GDM1 (cell line): ENCODE measurements at regions not wholly inside any gene's neighbourhood (a gene's known extent, or its start where the extent isn't known, plus 50 kb on each side); places are given as distances from the start of the nearest gene placed in this dataset.
"Not testable (repeated sequence)": the region's sequence is repeated elsewhere in the genome, so short reads cannot be mapped to it uniquely, and the experiment has no call there.

Experiments
- DNase-seq: peaks from one replicate; lab custom pipeline; 2025; lab: John Stamatoyannopoulos, UW

DNA sequence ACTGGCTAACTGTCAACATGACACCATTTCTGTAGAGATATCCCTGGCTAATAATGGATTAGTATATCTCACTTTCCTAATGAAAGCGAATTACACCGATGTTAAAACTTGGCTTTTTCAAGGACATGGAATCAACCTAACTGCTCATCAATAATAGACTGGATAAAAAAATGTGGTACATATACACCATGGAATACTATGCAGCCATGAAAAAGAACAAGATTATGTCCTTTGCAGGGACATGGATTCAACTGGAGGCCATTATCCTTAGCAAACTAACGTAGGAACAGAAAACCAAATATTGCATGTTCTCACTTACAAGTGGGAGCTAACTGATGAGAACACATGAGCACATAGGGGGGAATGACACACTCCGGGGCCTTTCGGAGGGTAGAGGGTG lies 62.6 kb downstream of the ZIC1 start:
- DNase-seq, result no peak

DNA sequence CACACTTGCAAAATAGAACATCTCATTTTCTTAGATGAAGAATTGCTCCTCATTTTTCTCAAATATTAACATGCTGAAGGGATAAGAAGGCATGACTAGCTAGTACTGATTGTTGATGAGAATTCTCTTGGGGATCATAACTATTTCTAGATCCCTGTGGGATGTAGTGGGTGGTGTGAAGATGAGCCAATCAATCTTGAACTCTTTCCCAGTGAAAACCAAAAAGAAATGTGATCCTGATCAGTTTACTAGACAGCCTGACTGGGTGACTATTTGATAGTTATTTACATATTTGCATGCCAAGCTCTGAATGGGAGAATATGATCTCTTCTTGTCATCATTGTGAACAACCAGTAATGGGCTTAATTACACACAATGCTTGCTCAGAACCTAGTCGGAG lies 63.7 kb downstream of the ZIC1 start:
- no peak for DNase-seq

DNA sequence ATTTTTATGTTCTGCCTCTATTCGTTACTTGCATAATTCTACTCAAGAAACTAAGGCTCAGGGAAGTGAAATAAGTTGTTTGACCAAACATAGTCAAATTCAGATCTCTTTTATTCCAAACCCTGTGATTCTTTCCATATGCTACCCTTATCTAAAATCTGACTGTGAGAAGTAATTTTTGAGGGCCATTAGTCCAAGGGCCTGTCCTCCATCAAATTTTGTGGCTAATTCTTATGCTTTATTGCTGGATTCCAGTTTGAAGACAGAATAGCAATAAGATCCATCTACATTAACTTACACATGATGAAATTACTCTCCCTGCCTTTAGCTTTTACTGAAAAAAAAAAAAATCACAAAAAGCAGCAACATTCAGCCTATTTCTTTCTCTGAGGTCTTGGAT lies 74.0 kb downstream of the ZIC1 start:
- DNase-seq, result no peak

DNA sequence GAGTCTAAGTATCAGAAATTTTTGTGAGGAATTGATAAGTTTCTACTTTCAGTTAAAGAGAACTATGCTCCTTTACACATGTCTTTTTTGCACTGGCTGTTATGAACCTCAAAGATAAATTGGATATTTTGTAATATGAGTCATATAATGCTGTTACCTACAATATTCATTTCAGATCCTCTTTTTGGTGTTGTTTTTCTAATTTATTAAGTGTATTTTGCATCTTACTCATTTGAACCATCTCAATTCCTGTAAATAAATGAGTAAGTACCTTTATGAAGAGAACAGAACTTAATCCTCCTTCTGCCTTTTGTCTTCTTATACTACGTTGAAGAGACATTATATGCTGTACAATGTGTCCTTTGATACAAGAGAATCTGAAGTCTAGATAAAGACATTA lies 74.4 kb downstream of the ZIC1 start:
- DNase-seq, result no peak

DNA sequence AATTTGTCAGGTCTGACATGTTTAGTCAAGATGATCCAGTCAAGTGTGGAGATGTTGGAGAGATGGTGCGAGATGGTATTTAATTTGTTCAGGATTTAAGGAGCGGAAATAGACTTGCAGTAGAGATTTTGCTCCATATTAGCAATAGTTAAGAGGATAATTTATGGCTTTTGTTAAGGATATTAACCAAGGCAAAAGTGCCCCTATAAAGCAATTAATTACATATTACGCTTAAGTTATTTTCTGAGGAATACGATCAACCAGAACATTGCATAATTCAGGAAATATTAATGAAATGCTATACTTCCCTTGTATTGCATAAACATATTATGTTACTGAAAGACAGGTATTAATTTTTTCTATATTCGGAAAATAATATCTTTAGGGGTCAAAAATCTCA lies 83.9 kb downstream of the ZIC1 start:
- no peak for DNase-seq

DNA sequence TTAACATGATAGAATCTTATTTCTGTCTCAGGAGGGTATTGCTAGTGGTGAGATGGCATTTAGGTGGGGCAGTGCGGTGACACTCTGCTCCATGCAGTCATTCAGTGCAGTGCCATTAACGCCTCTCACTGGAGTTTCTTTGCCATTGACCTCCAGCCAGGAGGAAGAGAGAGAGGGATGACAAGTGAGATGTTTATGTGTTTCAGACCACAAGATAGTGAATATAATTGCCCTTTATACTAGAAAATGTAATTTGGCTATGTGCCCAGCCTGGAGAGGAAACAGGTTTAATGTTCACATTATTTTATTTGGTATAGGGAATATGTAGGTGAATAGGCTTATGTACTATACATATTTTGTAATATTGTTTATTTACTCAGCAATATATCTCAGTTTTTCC lies 84.5 kb downstream of the ZIC1 start:
- no peak for DNase-seq

DNA sequence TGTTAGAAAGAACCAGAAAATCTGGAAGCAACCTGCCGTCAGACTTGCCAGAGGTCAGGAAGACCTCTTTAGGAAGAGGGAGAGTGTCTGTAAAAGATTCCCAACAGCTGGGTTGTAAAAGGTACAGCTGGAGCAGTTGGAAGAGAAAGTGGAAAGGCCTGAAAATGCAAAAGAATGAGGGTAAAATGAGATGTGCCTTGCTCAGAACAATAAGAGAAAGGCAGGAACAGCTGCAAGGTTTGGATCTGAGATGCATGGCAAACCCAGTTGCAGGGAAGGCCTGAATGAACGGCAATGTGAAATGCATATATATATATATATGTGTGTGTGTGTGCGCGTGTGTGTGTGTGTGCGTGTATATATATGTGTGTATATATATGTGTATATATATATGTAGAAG lies 88.1 kb downstream of the ZIC1 start:
- no peak for DNase-seq

DNA sequence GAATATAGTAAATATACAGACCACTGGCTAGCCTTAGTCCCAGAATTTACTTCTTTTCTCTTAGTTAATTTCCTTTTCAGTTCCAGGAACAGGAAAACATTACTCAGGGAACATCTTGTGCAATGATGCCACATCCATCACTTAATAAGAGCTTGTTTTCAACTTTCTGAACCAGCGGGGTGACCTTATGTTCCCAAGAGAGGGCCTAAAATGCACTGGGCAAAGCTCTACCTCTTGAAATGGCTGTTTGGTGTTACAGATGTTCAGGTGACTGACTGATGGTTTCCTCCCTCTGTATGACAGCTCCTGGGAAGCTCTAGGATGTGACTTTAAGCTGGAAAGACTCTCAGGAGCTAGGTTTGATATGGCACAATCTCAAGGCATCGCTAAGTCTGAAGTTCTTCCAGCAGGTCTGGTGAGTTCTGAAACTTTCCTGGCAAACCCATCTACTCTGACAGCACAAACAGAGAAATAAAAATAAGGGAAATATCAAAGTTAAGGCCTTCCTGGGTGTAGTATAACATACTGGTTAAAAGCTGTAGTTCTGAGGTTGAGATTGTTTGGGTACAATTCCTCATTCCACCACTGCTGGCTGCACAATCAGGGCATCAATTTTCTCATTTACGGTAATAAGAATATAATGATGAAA lies 98.6 kb downstream of the ZIC1 start:
- DNase-seq, result no peak

DNA sequence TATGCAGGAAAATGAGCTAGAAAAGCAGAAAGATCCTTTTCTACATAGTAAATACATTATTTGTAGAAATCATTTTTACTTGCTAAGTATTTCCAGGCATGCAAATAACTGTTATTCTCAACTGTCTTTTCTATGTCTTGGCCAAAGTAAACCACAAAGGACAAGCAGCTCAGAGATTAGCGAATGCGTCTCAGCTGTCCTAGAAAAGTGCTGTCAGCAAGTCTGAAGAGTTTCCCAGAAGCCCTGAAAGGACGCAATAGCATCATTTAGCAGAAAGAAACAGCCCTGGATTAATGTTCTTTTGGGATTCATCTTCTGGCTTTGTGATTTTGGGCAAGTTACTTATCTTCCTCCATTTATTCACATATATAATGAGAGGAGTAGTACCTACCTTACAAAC lies 100.3 kb downstream of the ZIC1 start:
- DNase-seq, result no peak

DNA sequence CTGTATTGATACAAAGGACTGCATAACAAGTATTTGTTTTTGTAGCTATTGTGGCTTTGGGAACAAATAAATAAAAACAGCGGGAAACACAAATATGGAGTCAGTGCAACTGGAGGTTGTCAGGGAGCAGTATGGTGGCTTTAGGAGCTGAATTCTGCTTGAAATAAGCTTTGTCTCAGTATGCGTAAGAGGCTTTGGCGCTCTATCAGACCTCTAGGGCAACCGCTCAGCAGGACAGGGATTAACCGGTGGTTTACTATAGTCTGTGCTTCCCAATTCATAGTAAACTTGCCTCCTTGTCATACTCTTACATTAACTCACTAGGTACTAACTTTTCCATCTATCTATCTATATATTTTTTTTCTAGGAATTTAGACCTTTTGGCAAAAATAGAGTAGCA lies 104.6 kb downstream of the ZIC1 start:
- DNase-seq, result no peak

DNA sequence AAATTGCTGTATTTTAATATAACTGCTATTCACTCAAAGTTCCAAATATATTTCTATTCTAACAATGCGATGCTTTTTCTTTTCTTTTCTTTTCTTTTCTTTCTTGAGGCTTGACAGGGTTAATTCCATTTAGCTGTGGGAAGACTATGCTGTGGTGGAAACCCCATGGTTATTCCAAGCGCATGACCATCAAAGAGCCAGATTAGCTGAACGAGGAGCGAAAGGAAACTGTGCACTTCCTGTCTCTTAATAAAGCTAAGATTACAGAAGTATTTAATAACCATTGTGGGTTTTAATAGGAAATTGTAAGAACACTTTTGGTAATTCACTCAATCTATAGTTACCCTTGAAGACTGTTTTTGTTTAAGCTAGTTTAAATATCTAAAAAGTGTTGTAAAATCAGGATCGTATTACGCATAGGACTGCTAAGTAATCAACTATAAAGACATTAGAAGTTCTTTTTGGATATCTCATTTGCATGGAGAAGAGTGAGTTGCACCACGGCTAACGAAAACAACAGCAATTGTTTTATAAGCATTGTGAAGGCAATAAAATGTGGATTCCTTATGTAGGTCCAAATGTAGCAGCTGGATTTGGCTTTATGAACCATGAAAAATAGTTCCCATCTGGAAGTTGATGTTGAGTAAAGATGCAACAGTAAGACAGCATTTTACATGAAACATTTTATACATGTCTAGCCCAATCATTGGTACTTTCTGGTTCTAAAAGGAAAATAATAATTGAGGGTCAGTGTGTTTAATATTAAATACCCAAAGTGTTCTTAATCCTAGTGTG lies 105.4 kb downstream of the ZIC1 start:
- DNase-seq, result no peak

DNA sequence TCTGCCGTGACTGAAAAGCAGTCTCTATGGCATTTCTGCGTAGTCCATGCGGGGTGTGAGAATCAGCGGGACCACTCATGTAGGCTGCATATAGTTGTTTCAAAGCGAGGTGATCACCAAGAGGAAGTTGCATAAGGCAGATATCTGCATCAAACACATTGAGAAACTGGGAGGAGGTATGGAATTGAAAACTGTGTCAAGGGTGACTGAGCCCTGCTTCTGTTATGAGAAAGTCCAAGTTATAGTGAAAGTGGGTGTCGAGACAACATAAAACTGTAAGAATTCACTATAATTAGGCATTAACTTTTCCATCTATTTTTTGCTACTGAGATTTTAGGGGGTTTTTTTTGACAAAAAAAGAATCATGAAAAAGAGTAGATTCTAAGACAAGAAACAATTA lies 109.3 kb downstream of the ZIC1 start:
- DNase-seq, result no peak

DNA sequence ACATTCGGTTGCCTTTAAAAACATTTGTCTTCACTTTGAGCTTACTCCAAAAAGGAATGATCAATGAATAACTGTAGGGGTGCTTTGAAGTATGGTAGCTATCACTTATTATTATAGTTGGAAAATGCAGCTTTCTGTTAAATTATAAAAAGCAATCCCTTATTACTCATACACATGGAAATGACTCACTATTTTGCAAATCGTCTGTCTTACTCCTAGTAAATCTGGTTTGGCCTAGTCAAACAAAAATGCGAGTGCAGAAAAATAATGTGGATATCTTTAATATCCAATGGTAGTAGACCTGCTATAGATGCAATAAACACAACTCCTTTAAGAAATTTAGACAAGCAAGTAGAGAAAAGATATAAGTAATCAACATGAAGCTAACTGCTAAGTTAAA lies 112.5 kb downstream of the ZIC1 start:
- no peak for DNase-seq

DNA sequence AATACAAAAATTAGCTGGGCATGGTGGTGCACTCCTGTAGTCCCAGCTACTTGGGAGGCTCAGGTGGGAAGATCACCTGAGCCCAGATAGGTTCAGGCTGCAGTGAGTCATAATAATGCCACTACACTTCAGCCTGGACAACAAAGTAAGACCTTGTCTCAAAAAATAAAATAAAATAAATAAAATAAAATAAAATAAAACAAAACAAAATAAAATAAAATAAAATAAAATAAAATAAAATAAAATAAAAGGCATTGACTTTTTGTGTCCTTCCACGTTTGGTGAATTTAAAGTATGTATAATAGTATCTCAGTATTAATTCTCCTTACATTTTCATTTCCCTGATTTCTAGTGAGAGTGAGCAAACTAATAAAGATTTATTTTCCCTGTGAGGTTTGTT lies 113.6 kb downstream of the ZIC1 start:
- not testable (repeated sequence) for DNase-seq

DNA sequence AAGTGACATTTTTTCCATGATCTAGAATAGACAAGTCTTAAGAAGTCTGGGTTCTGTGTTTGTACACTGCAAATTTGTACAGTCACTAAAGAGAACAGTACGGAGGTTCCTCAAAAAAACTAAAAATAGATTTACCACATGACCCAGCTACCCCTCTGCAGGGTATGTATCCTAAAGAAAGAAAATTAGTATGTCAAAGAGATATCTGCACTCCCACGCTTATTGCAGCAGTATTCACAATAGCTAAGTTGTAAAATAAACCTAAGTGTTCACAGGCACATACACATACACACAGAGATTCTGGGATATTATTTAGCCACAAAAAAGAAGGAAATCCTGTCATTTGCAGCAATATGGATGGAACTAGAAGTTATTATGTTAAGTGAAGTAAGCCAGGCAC lies 120.4 kb downstream of the ZIC1 start:
- no peak for DNase-seq

DNA sequence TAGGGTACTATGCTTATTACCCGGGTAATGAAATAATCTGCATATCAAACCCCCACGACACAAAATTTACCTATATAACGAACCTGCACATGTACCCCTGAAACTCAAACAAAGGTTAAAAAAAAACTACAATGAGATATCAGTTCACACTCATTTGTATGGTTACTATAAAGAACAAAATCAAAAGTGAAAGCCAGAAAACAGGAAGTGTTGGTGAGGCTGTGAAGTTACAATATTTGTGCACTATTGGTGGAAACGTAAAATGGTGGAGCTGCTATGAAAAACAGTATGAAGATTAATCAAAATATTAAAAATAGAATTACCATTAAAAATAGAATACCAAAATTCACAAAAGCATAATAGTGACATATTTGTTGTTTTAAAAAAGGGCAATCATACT lies 128.9 kb downstream of the ZIC1 start:
- DNase-seq, result no peak

DNA sequence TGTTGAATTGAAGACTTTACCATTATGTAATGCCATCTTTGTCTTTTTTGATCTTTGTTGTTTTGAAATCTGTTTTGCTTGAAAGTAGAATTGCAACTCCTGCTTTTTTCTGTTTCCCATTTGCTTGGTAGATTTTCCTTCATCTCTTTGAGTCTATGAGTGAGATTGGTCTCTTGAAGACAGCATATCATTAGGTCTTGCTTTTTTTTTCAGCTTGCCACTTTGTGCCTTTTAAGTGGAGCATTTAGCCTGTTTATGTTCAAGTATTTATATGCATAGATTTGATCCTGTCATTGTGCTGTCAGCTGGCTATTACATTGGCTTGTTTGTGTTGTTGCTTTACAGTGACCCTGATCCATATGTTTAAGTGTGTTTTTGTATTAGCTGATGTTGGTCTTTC lies 131.8 kb downstream of the ZIC1 start:
- no peak for DNase-seq

DNA sequence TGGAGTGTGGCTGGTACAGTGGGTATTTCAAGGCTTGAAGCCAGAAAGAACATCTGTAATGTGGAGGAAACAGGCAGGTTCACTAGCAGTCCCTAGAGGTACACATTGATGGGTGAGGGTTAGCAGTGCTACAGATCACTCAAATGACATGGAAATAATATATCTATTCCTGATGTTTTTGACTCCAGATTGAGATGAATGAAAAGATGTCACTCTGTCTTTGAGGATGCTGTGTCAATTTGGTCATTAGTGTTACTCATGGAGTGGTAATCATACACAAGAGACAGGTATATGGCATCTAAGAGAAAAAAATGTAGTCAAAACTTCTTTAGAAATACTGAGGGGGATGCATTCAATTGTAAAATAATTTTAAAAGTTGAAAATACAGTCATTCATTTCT lies 135.1 kb downstream of the ZIC1 start:
- DNase-seq, result no peak

DNA sequence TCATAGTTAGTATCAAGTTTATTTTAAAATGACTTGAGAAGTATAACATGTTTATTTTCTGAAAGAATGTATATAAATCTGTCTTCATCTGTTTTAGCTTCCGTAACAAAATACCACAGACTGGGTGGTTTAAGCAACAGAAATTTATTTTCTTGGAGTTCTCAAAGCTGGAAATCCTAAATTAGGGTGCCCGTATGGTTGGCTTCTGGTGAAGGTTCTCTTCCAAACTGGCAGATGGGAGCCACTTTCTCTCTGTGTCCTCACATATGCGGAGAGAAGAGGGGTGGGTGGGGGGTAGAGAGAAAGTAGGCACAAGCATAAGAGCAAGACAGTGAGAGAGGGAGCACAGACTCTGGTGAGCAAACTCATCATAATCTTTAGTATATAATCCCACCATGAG lies 142.3 kb downstream of the ZIC1 start:
- DNase-seq, result no peak

DNA sequence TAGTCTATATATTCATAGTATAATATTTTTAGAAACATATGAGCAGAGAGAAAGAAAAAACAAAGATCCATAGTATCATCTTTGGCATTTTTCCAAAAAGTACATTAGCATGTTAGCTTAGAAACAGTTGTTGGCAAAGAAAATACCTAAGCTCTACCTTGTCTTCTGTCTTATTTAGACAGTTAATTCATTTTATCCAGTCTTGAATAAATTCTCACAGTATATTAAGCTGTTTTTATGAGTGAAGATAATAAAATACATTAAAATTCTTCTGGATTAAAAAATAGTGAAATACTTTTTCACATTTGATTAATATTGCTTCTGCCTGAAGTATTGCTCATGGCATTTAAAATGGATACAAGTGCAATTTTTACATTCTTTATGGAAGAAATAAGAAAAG lies 145.2 kb downstream of the ZIC1 start:
- no peak for DNase-seq

DNA sequence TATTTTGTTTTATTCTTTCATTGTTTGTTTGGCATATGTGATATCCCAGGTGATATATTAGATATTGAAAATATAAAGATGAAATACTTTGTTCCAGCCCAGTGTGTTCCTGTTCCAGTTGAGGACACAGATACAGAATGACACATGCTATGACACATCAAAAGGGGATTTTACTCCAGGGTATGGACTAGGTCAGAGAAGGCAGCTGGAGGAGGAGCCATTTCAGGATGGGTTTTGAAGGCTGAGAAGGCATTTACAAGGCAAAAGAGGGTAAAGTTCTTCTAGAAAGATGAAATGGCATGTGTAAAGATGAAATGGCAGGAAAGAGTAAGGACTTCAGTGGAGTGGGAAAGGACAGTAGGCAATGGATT lies 163.8 kb downstream of the ZIC1 start:
- DNase-seq, result no peak

DNA sequence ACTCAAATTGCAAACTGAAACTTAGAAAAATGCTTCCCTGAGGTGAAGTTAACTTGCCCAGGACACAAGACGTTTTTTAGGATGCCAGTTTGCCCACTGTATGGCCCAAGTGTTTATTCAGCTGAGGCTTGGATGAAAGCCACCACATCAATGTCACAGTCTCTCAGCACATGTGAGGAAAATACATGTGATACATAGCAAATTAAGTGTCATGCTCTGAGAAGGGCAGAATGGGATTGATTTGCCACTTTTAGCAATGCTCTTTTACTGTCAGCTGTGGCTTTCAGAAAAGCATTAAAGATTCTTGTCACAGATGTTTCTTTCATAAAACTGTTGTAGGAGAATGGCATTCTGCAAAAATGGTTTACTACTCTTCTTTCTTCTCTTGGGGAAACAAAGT lies 165.5 kb downstream of the ZIC1 start:
- no peak for DNase-seq

DNA sequence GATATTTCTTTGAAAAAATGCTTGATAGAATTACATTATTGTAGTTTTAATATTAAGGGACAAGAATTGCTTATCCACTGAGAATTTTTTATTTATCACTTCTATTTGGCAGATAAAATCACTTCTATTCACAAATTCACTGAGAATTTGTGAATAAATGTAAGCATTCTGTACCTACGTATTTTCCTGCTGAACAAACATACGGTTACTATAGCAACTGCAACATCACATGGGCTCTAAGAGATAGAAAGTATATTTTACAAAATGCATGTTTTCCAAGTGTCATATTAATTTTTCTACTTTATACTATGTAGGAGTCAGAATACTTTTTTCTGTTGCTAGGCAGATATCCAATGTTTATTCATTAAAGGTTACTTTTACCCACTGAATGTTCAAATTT lies 166.2 kb downstream of the ZIC1 start:
- no peak for DNase-seq

DNA sequence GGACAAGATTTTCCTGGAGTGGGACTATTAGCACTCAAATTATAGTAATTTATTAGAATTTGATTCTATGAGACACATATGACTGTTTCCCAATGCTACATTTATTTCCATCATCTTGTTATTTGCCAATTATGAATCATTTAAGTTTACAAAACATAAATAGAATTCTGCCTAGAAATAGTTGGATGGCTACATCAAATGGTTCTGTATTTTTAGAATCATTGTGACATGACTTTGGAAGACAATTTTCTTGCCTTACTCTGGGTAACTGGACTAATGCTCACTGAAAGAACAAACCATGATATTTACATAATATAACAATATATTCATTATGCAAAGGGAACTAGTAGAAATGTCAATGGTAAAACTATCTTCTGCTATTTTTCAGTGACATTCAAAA lies 173.5 kb downstream of the ZIC1 start:
- DNase-seq, result no peak
